Naive thymus-derived CD4-positive, alpha-beta T cell (primary cell): ENCODE measurements at regions not wholly inside any gene's neighbourhood (a gene's known extent, or its start where the extent isn't known, plus 50 kb on each side); places are given as distances from the start of the nearest gene placed in this dataset.

Experiments
- ATAC-seq: fragments of 150-1000 bp; cut with Tn5 transposase; 2 replicates; pipeline ENCODE4 v1.10.0; 2021; ENCODE audit warnings: mild to moderate bottlenecking, moderate library complexity
- CTCF ChIA-PET: fragments of 350-600 bp; sonication (Branson Sonifier 250); formaldehyde crosslinking; loops from one replicate; lab custom pipeline; 2021; ENCODE audit warnings: antibody characterized with exemption; lab: Charles Lee
- POLR2A ChIA-PET: fragments of 350-600 bp; sonication (Branson Sonifier 250); formaldehyde crosslinking; loops from one replicate; lab custom pipeline; 2021; ENCODE audit warnings: antibody characterized with exemption, inconsistent platforms; lab: Charles Lee
- DNase-seq, 9 donors: peaks; one replicate each; pipeline versions ENCODE4 v3.0.0 to v3.0.0-alpha.2; 2020 to 2022; ENCODE audit warnings: mixed read lengths in 1 of 9
- H3K27ac ChIP-seq: one replicate; pipeline ENCODE4 v1.7.0; 2013; ENCODE audit warnings: mild to moderate bottlenecking, low read depth, low read length, moderate library complexity
- H3K27me3 ChIP-seq, 2 donors: one replicate each; pipeline ENCODE4 v1.7.0; 2013; ENCODE audit warnings: low read length in 2 of 2, mild to moderate bottlenecking in 2 of 2, moderate library complexity in 2 of 2; ENCODE audit not compliant: control insufficient read depth in 2 of 2, insufficient read depth in 2 of 2
- H3K36me3 ChIP-seq, 3 experiments: 1 replicate in 2 of 3; 2 replicates in 1 of 3; pipeline ENCODE4 v1.7.0; 2013; ENCODE audit warnings: low read length in 3 of 3, mild to moderate bottlenecking in 3 of 3, moderate library complexity in 1 of 3; ENCODE audit not compliant: insufficient read depth in 3 of 3, control insufficient read depth in 2 of 3
- H3K4me1 ChIP-seq, 2 donors: one replicate each; pipeline ENCODE4 v1.7.0; 2013; ENCODE audit warnings: low read length in 2 of 2, mild to moderate bottlenecking in 2 of 2, moderate library complexity in 1 of 2; ENCODE audit not compliant: control insufficient read depth in 2 of 2, insufficient read depth in 2 of 2
- H3K4me3 ChIP-seq: 2 replicates; pipeline ENCODE4 v1.7.0; 2013; ENCODE audit warnings: mild to moderate bottlenecking, low read length
- H3K9me3 ChIP-seq, 3 experiments: 1 replicate in 2 of 3; 2 replicates in 1 of 3; pipeline ENCODE4 v1.7.0; 2013; ENCODE audit warnings: low read length in 3 of 3; ENCODE audit not compliant: control insufficient read depth in 2 of 3
- H3K27ac Mint-ChIP-seq, 9 donors: one replicate each; pipeline ENCODE4 v1.8.0; 2020 to 2022; ENCODE audit warnings: mixed read lengths in 9 of 9, mild to moderate bottlenecking in 8 of 9, moderate library complexity in 5 of 9, inconsistent platforms in 2 of 9
- H3K27me3 Mint-ChIP-seq, 5 donors: one replicate each; pipeline ENCODE4 v1.8.0; 2021 to 2022; ENCODE audit warnings: mixed read lengths in 5 of 5, mild to moderate bottlenecking in 1 of 5
- H3K36me3 Mint-ChIP-seq, 5 donors: one replicate each; pipeline ENCODE4 v1.8.0; 2020 to 2022; ENCODE audit warnings: mixed read lengths in 5 of 5, mild to moderate bottlenecking in 3 of 5, inconsistent platforms in 1 of 5
- H3K4me1 Mint-ChIP-seq, 7 donors: one replicate each; pipeline ENCODE4 v1.8.0; 2020 to 2022; ENCODE audit warnings: mixed read lengths in 7 of 7, mild to moderate bottlenecking in 3 of 7, inconsistent platforms in 1 of 7
- H3K4me3 Mint-ChIP-seq, 10 donors: one replicate each; pipeline ENCODE4 v1.8.0; 2020 to 2022; ENCODE audit warnings: mild to moderate bottlenecking in 10 of 10, mixed read lengths in 10 of 10, moderate library complexity in 6 of 10, inconsistent platforms in 2 of 10
- H3K9me3 Mint-ChIP-seq, 11 donors: one replicate each; pipeline ENCODE4 v1.8.0; 2020 to 2022; ENCODE audit warnings: mixed read lengths in 11 of 11, mild to moderate bottlenecking in 4 of 11, inconsistent platforms in 1 of 11, moderate library complexity in 1 of 11
- intact Hi-C, 2 donors: fragments of 100-400 bp; cut with micrococcal nuclease; formaldehyde crosslinking; loops; one replicate each; pipeline ENCODE4 v1.15.1; 2023

DNA sequence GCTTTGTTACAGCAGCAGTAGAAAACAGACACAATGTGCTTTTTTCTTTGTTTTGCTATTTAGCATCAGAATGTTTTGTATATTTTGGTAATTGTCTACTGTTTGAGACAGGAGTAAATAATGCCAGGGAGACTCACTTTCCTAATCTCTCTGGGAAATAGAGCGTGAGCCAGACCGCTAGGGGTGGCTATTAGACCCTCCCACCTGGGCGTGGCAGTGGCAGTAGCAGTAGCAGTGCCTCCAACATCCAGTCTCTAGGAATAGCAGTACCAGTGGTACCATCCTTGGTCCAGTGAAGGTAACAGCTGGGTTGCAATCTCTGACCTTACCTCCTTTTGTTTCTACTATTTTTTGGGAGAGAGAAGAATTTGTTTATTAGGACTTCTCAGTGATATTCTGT is 165.7 kb upstream of the MAGI2 start:
- no peak overlapping the region for H3K4me3 ChIP-seq
- ChIA-PET POLR2A (no interaction called here), CTCF (no interaction called here)
- Mint-ChIP-seq H3K27ac (no peak overlapping the region), H3K4me3 (no peak overlapping the region), H3K4me1 (no peaks in the 10 kb centered on the region), H3K9me3 (peaks cover 0 to 4% (median 0%) of the 10 kb centered on the region in 11 donors), H3K36me3 (no peaks in the 10 kb centered on the region), H3K27me3 (no peaks in the 10 kb centered on the region)
- no peaks in the 10 kb centered on the region for H3K36me3 ChIP-seq
- H3K9me3 ChIP-seq: no peaks in the 10 kb centered on the region
- ATAC-seq (no peak), DNase-seq (no peak)
- H3K27ac ChIP-seq: no peak overlapping the region
- intact Hi-C loops: no loop called here
- H3K4me1 ChIP-seq: no peaks in the 10 kb centered on the region
- H3K27me3 ChIP-seq: no peaks in the 10 kb centered on the region

GRCh38 chr7:79615871-79616640 is 162.6 kb upstream of the MAGI2 start:
- Mint-ChIP-seq H3K36me3 (no peaks in the 10 kb centered on the region), H3K9me3 (peaks cover 0 to 7% (median 0%) of the 10 kb centered on the region in 11 donors)
- ATAC-seq: no peak

GRCh38 chr7:79615466-79615865 is 162.0 kb upstream of the MAGI2 start:
- Mint-ChIP-seq H3K27me3 (no peaks in the 10 kb centered on the region), H3K36me3 (no peaks in the 10 kb centered on the region), H3K27ac (no peak overlapping the region), H3K4me3 (no peak overlapping the region), H3K9me3 (peaks cover 0 to 8% (median 0%) of the 10 kb centered on the region in 11 donors), H3K4me1 (no peaks in the 10 kb centered on the region)
- no peak for ATAC-seq
- no peak overlapping the region for H3K4me3 ChIP-seq
- ChIA-PET CTCF (no interaction called here), POLR2A (no interaction called here)
- H3K27ac ChIP-seq: no peak overlapping the region
- no peaks in the 10 kb centered on the region for H3K36me3 ChIP-seq
- H3K27me3 ChIP-seq: no peaks in the 10 kb centered on the region
- intact Hi-C loops: no loop called here
- no peaks in the 10 kb centered on the region for H3K9me3 ChIP-seq
- DNase-seq: no peak
- no peaks in the 10 kb centered on the region for H3K4me1 ChIP-seq

More at GRCh38 chr7:79615871-79616640, 162.6 kb upstream of the MAGI2 start:
- H3K36me3 ChIP-seq: no peaks in the 10 kb centered on the region
- intact Hi-C loops: no loop called here
- H3K27me3 ChIP-seq: no peaks in the 10 kb centered on the region
- no peak overlapping the region for H3K4me3 Mint-ChIP-seq
- ChIA-PET CTCF (interaction anchor here (0.6 kb wide), 1 partner anchor 1160 kb away, joined by 3 read pairs; no protein-coding TSS in a partner anchor), POLR2A (no interaction called here)
- H3K27me3 Mint-ChIP-seq: no peaks in the 10 kb centered on the region
- H3K4me1 ChIP-seq: no peaks in the 10 kb centered on the region
- no peaks in the 10 kb centered on the region for H3K4me1 Mint-ChIP-seq
- no peak for DNase-seq
- no peak overlapping the region for H3K4me3 ChIP-seq
- no peaks in the 10 kb centered on the region for H3K9me3 ChIP-seq
- H3K27ac Mint-ChIP-seq: no peak overlapping the region
- H3K27ac ChIP-seq: no peak overlapping the region

- intact Hi-C loops: no loop called here
- CTCF ChIA-PET: no interaction called here
- H3K27ac ChIP-seq: no peak overlapping the region
- no peaks in the 10 kb centered on the region for H3K27me3 ChIP-seq
- DNase-seq (no peak), ATAC-seq (no peak)
- H3K36me3 Mint-ChIP-seq: no peaks in the 10 kb centered on the region
- no peaks in the 10 kb centered on the region for H3K4me1 Mint-ChIP-seq
- POLR2A ChIA-PET: no interaction called here
- H3K9me3 Mint-ChIP-seq: peaks cover 0 to 8% (median 0%) of the 10 kb centered on the region in 11 donors
- H3K4me3 Mint-ChIP-seq: no peak overlapping the region
- H3K4me3 ChIP-seq: no peak overlapping the region
- H3K27me3 Mint-ChIP-seq: no peaks in the 10 kb centered on the region
- no peak overlapping the region for H3K27ac Mint-ChIP-seq
- H3K36me3 ChIP-seq: no peaks in the 10 kb centered on the region
- H3K4me1 ChIP-seq: no peaks in the 10 kb centered on the region
- H3K9me3 ChIP-seq: no peaks in the 10 kb centered on the region
Observed at GRCh38 chr7:79612903-79613302, 159.4 kb upstream of the MAGI2 start.

- ChIA-PET POLR2A (no interaction called here), CTCF (no interaction called here)
- Histone ChIP-seq H3K9me3 (no peaks in the 10 kb centered on the region), H3K4me3 (no peak overlapping the region), H3K27me3 (no peaks in the 10 kb centered on the region), H3K27ac (no peak overlapping the region), H3K36me3 (no peaks in the 10 kb centered on the region), H3K4me1 (no peaks in the 10 kb centered on the region)
- DNase-seq: no peak
- H3K27me3 Mint-ChIP-seq: no peaks in the 10 kb centered on the region
- no peak overlapping the region for H3K4me3 Mint-ChIP-seq
- H3K9me3 Mint-ChIP-seq: peaks cover 0 to 11% (median 0%) of the 10 kb centered on the region in 11 donors
- H3K27ac Mint-ChIP-seq: no peak overlapping the region
- intact Hi-C loops: no loop called here
- H3K4me1 Mint-ChIP-seq: no peaks in the 10 kb centered on the region
- no peak for ATAC-seq
- H3K36me3 Mint-ChIP-seq: no peaks in the 10 kb centered on the region
Observed at GRCh38 chr7:79612022-79612421, 158.6 kb upstream of the MAGI2 start.

- intact Hi-C loops: no loop called here
- Mint-ChIP-seq H3K27ac (no peak overlapping the region), H3K9me3 (peaks cover 0 to 8% (median 0%) of the 10 kb centered on the region in 11 donors), H3K4me3 (no peak overlapping the region), H3K4me1 (no peaks in the 10 kb centered on the region), H3K36me3 (no peaks in the 10 kb centered on the region), H3K27me3 (no peaks in the 10 kb centered on the region)
- no peaks in the 10 kb centered on the region for H3K27me3 ChIP-seq
- H3K36me3 ChIP-seq: no peaks in the 10 kb centered on the region
- no peak overlapping the region for H3K27ac ChIP-seq
- H3K4me1 ChIP-seq: no peaks in the 10 kb centered on the region
- POLR2A ChIA-PET: no interaction called here
- CTCF ChIA-PET: no interaction called here
- DNase-seq (no peak), ATAC-seq (no peak)
- H3K4me3 ChIP-seq: no peak overlapping the region
- no peaks in the 10 kb centered on the region for H3K9me3 ChIP-seq
Observed at GRCh38 chr7:79610748-79611304, 157.4 kb upstream of the MAGI2 start.

- Histone ChIP-seq H3K9me3 (no peaks in the 10 kb centered on the region), H3K27me3 (no peaks in the 10 kb centered on the region), H3K4me3 (no peak overlapping the region), H3K4me1 (no peaks in the 10 kb centered on the region), H3K27ac (no peak overlapping the region), H3K36me3 (no peaks in the 10 kb centered on the region)
- no peak overlapping the region for H3K27ac Mint-ChIP-seq
- H3K36me3 Mint-ChIP-seq: no peaks in the 10 kb centered on the region
- no peaks in the 10 kb centered on the region for H3K27me3 Mint-ChIP-seq
- H3K9me3 Mint-ChIP-seq: peaks cover 0 to 8% (median 0%) of the 10 kb centered on the region in 11 donors
- intact Hi-C loops: no loop called here
- ATAC-seq (no peak), DNase-seq (no peak)
- ChIA-PET POLR2A (no interaction called here), CTCF (no interaction called here)
- no peak overlapping the region for H3K4me3 Mint-ChIP-seq
- no peaks in the 10 kb centered on the region for H3K4me1 Mint-ChIP-seq
Observed at GRCh38 chr7:79610313-79610712, 156.8 kb upstream of the MAGI2 start.
